Osteocyte (in vitro differentiated cells): ENCODE measurements at regions not wholly inside any gene's neighbourhood (a gene's known extent, or its start where the extent isn't known, plus 50 kb on each side); places are given as distances from the start of the nearest gene placed in this dataset.

ENCODE experiments used
- DNase-seq: peaks from one replicate; pipeline ENCODE4 v3.0.0; 2021; ENCODE audit warnings: mixed read lengths; ENCODE audit not compliant: unreplicated experiment; ENCODE audit errors: extremely low spot score
- H3K27ac Mint-ChIP-seq: one replicate; pipeline ENCODE4 v1.8.0; 2021; ENCODE audit warnings: mild to moderate bottlenecking, mixed read lengths; ENCODE audit not compliant: unreplicated experiment
- H3K27me3 Mint-ChIP-seq: one replicate; pipeline ENCODE4 v1.8.0; 2021; ENCODE audit warnings: mixed read lengths; ENCODE audit not compliant: unreplicated experiment
- H3K36me3 Mint-ChIP-seq: one replicate; pipeline ENCODE4 v1.8.0; 2021; ENCODE audit warnings: mixed read lengths; ENCODE audit not compliant: unreplicated experiment
- H3K4me1 Mint-ChIP-seq: one replicate; pipeline ENCODE4 v1.8.0; 2021; ENCODE audit warnings: mixed read lengths; ENCODE audit not compliant: unreplicated experiment
- H3K4me3 Mint-ChIP-seq: one replicate; pipeline ENCODE4 v1.8.0; 2021; ENCODE audit warnings: mild to moderate bottlenecking, moderate library complexity, mixed read lengths; ENCODE audit not compliant: unreplicated experiment
- H3K9me3 Mint-ChIP-seq: one replicate; pipeline ENCODE4 v1.8.0; 2021; ENCODE audit warnings: mixed read lengths; ENCODE audit not compliant: unreplicated experiment
- CTCF ChIP-seq: fragments of 200-600 bp; sonication (generic); IDR thresholded peaks from 2 replicates; pipeline ENCODE4 v1.5.0; 2021; ENCODE audit warnings: antibody characterized with exemption, mild to moderate bottlenecking, moderate library complexity

GRCh38 chr4:126697748-126698147 is 935.0 kb upstream of the INTU start:
- no peak overlapping the region for H3K27ac Mint-ChIP-seq
- no peaks in the 10 kb centered on the region for H3K9me3 Mint-ChIP-seq
- no peak for TF ChIP-seq CTCF
- no peaks in the 10 kb centered on the region for H3K27me3 Mint-ChIP-seq
- no peak for DNase-seq
- H3K36me3 Mint-ChIP-seq, result no peaks in the 10 kb centered on the region
- peaks cover 17% of the 10 kb centered on the region for H3K4me1 Mint-ChIP-seq
- H3K4me3 Mint-ChIP-seq, result no peak overlapping the region

DNA sequence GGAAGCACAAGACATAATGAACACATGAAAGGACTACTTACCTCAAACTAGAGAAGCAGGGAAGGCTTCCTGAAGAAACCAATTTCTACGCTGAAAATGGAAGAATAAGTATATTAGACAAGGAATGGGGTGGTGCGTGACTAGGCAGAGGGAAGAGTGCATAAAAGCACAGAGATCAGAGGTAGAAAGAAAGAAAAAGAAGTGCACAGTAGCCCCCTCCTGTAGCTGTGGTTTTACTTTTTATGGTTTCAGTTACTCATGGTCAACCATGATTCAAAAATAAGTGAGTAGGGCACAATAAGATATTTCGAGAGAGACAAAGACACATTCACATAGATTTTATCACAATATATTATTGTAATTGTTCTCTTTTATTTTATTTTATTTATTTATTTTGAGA is 934.5 kb upstream of the INTU start:
- Mint-ChIP-seq H3K36me3 (no peaks in the 10 kb centered on the region), H3K27me3 (no peaks in the 10 kb centered on the region), H3K4me1 (peaks cover 13% of the 10 kb centered on the region), H3K27ac (no peak overlapping the region), H3K9me3 (no peaks in the 10 kb centered on the region), H3K4me3 (no peak overlapping the region)
- TF ChIP-seq CTCF, result no peak
- DNase-seq, result no peak

- Mint-ChIP-seq H3K27ac (no peak overlapping the region), H3K4me1 (peaks cover 5% of the 10 kb centered on the region), H3K9me3 (peaks cover 4% of the 10 kb centered on the region), H3K4me3 (no peak overlapping the region), H3K36me3 (no peaks in the 10 kb centered on the region), H3K27me3 (no peaks in the 10 kb centered on the region)
- DNase-seq, result no peak
- TF ChIP-seq CTCF, result no peak
These were observed 931.0 kb upstream of the INTU start for GRCh38 chr4:126701756-126702155.

GRCh38 chr4:126702747-126703146 is 930.0 kb upstream of the INTU start:
- H3K27ac Mint-ChIP-seq, result no peak overlapping the region
- no peaks in the 10 kb centered on the region for H3K27me3 Mint-ChIP-seq
- peaks cover 5% of the 10 kb centered on the region for H3K4me1 Mint-ChIP-seq
- no peak overlapping the region for H3K4me3 Mint-ChIP-seq
- no peak for DNase-seq
- peaks cover 4% of the 10 kb centered on the region for H3K9me3 Mint-ChIP-seq
- TF ChIP-seq CTCF, result no peak
- H3K36me3 Mint-ChIP-seq, result no peaks in the 10 kb centered on the region

DNA sequence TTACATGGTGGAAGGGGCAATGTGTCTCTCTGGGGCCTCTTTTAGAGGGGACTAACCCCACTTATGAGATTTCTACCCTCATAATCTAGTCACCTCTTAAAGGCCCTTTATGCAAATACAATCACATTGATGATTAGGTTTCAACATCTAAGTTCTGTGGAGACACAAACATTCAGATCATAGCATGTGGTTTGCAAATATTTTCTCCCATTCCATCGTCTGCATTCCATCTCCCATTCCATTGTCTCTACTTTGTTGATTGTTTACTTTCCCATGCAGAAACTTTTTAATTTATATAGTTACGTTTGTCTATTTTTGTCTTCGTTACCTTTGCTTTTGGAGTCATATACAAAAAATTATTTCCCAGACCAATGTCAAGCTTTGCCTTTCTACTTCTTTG is 927.5 kb upstream of the INTU start:
- Mint-ChIP-seq H3K4me1 (peaks cover 5% of the 10 kb centered on the region), H3K4me3 (no peak overlapping the region), H3K9me3 (peaks cover 4% of the 10 kb centered on the region), H3K27ac (no peak overlapping the region), H3K27me3 (no peaks in the 10 kb centered on the region), H3K36me3 (peaks cover 1% of the 10 kb centered on the region)
- no peak for DNase-seq
- TF ChIP-seq CTCF, result no peak
